WTC11 (cell line): ENCODE measurements at regions not wholly inside any gene's neighbourhood (a gene's known extent, or its start where the extent isn't known, plus 50 kb on each side); places are given as distances from the start of the nearest gene placed in this dataset.

Source experiments
- ATAC-seq: fragments of 200-7000 bp; cut with Tn5 transposase; 2 replicates; pipeline ENCODE4 v1.10.0; 2021; ENCODE audit warnings: mild to moderate bottlenecking, moderate library complexity
- CTCF ChIA-PET: fragments of 300-600 bp; sonication (Branson Sonifier 250); formaldehyde crosslinking; loops from one replicate; lab custom pipeline; 2021; ENCODE audit warnings: antibody characterized with exemption; lab: Charles Lee
- POLR2A ChIA-PET: fragments of 350-600 bp; sonication (Branson Sonifier 250); formaldehyde crosslinking; loops from one replicate; lab custom pipeline; 2021; ENCODE audit warnings: antibody characterized with exemption; lab: Charles Lee
- DNase-seq: peaks from one replicate; pipeline ENCODE4 v3.0.0; 2021; ENCODE audit warnings: low spot score
- H3K27ac Mint-ChIP-seq: 2 replicates; pipeline ENCODE4 v1.8.0; 2021; ENCODE audit warnings: mixed read lengths
- H3K27me3 Mint-ChIP-seq: 2 replicates; pipeline ENCODE4 v1.8.0; 2021; ENCODE audit warnings: low read depth, mild to moderate bottlenecking, moderate library complexity, mixed read lengths
- H3K36me3 Mint-ChIP-seq: 2 replicates; pipeline ENCODE4 v1.8.0; 2021; ENCODE audit warnings: mixed read lengths
- H3K4me1 Mint-ChIP-seq: 2 replicates; pipeline ENCODE4 v1.8.0; 2022; ENCODE audit warnings: mixed read lengths
- H3K4me3 Mint-ChIP-seq: 2 replicates; pipeline ENCODE4 v1.8.0; 2021; ENCODE audit warnings: mild to moderate bottlenecking, moderate library complexity, mixed read lengths
- H3K9me3 Mint-ChIP-seq: 2 replicates; pipeline ENCODE4 v1.8.0; 2021; ENCODE audit warnings: mixed read lengths
- ATF3 ChIP-seq: sonication (generic); formaldehyde crosslinking; conservative IDR thresholded peaks from 2 replicates; pipeline ENCODE4 v1.8.1; 2022; ENCODE audit warnings: mild to moderate bottlenecking, missing genetic modification reagents
- ELF4 ChIP-seq: sonication (generic); formaldehyde crosslinking; IDR thresholded peaks from 2 replicates; pipeline ENCODE4 v1.8.1; 2022; ENCODE audit warnings: low read depth, mild to moderate bottlenecking, moderate library complexity, missing genetic modification reagents
- EMX1 ChIP-seq: fragments of 250-450 bp; sonication (Bioruptor Pico); IDR thresholded peaks from 2 replicates; pipeline ENCODE4 v1.8.0; 2021; ENCODE audit warnings: mild to moderate bottlenecking
- FOXP4 ChIP-seq: sonication (generic); formaldehyde crosslinking; IDR thresholded peaks from 2 replicates; pipeline ENCODE4 v1.8.0; 2022; ENCODE audit warnings: mild to moderate bottlenecking, missing genetic modification reagents
- HMGXB4 ChIP-seq: sonication (generic); formaldehyde crosslinking; IDR thresholded peaks from 2 replicates; pipeline ENCODE4 v1.8.1; 2023; ENCODE audit warnings: mild to moderate bottlenecking, moderate library complexity, missing genetic modification reagents
- KAT7 ChIP-seq: sonication (generic); formaldehyde crosslinking; IDR thresholded peaks from 2 replicates; pipeline ENCODE4 v1.8.1; 2023; ENCODE audit warnings: missing genetic modification reagents, mild to moderate bottlenecking, borderline replicate concordance
- NR3C1 ChIP-seq: sonication (generic); formaldehyde crosslinking; conservative IDR thresholded peaks from 2 replicates; pipeline ENCODE4 v1.8.1; 2023; ENCODE audit warnings: low read depth, mild to moderate bottlenecking, missing genetic modification reagents
- PRDM15 ChIP-seq: sonication (generic); formaldehyde crosslinking; IDR thresholded peaks from 2 replicates; pipeline ENCODE4 v1.8.0; 2022; ENCODE audit warnings: missing genetic modification reagents
- PREB ChIP-seq: sonication (generic); formaldehyde crosslinking; IDR thresholded peaks from 2 replicates; pipeline ENCODE4 v1.8.1; 2022; ENCODE audit warnings: mild to moderate bottlenecking, missing genetic modification reagents, moderate library complexity, borderline replicate concordance
- RORB ChIP-seq: fragments of 250-450 bp; sonication (Bioruptor Pico); IDR thresholded peaks from 2 replicates; pipeline ENCODE4 v1.9.0; 2021; ENCODE audit warnings: mild to moderate bottlenecking
- SMAD4 ChIP-seq: sonication (generic); formaldehyde crosslinking; IDR thresholded peaks from 2 replicates; pipeline ENCODE4 v1.8.0; 2022; ENCODE audit warnings: mild to moderate bottlenecking, missing genetic modification reagents
- SP1 ChIP-seq: sonication (generic); formaldehyde crosslinking; conservative IDR thresholded peaks from 2 replicates; pipeline ENCODE4 v1.8.1; 2022; ENCODE audit warnings: missing genetic modification reagents
- ZBTB21 ChIP-seq: sonication (generic); formaldehyde crosslinking; IDR thresholded peaks from 2 replicates; pipeline ENCODE4 v1.8.1; 2023; ENCODE audit warnings: mild to moderate bottlenecking, missing genetic modification reagents, borderline replicate concordance
- ZBTB43 ChIP-seq: sonication (generic); formaldehyde crosslinking; IDR thresholded peaks from 2 replicates; pipeline ENCODE4 v1.8.1; 2023; ENCODE audit warnings: mild to moderate bottlenecking, missing genetic modification reagents
- ZNF138 ChIP-seq: sonication (generic); formaldehyde crosslinking; conservative IDR thresholded peaks from 2 replicates; pipeline ENCODE4 v1.8.1; 2022; ENCODE audit warnings: mild to moderate bottlenecking, moderate library complexity, missing genetic modification reagents
- ZNF423 ChIP-seq: fragments of 250-450 bp; sonication (Bioruptor Pico); IDR thresholded peaks from 2 replicates; pipeline ENCODE4 v2.1.2; 2022; ENCODE audit warnings: mild to moderate bottlenecking, moderate library complexity
- TF ChIP-seq, protein P1 (sequence below): fragments of 250-450 bp; sonication (Bioruptor Pico); IDR thresholded peaks from 2 replicates; pipeline ENCODE4 v1.9.0; 2021; ENCODE audit warnings: mild to moderate bottlenecking
- TF ChIP-seq, protein P2 (sequence below): sonication (generic); formaldehyde crosslinking; IDR thresholded peaks from 2 replicates; pipeline ENCODE4 v1.8.1; 2023; ENCODE audit warnings: mild to moderate bottlenecking, missing genetic modification reagents, moderate library complexity
- TF ChIP-seq, protein P3 (sequence below): sonication (generic); formaldehyde crosslinking; conservative IDR thresholded peaks from 2 replicates; pipeline ENCODE4 v1.8.1; 2023; ENCODE audit warnings: mild to moderate bottlenecking, low read depth, missing genetic modification reagents, moderate library complexity

DNA sequence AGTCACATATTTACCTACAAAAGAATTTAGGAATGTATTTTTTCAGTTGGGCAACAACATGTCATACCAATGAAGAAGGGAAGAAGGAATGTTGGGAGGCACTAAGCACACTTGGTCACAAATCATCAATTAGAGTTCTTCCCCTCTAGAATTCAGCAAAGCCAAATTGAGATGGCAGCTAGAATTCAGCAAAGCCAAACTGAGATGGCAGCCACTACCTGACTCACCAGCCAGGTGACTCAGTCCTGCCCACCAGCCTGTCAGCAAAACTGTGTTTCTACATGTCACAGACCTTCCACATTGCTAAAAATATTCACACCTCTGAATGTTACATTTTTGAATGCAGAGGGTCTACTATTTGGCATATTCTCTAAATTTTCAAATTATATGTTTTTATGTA, 63.2 kb upstream of the NOCT start:
- ChIA-PET POLR2A (no interaction called here), CTCF (no interaction called here)
- no peak for ATAC-seq
- Mint-ChIP-seq H3K4me1 (peaks cover 6% of the 10 kb centered on the region), H3K36me3 (no peaks in the 10 kb centered on the region), H3K9me3 (peaks cover 3% of the 10 kb centered on the region; the same call in 1 of the 2 replicates), H3K4me3 (no peak overlapping the region), H3K27me3 (no peaks in the 10 kb centered on the region), H3K27ac (no peak overlapping the region)
- TF ChIP-seq NR3C1 (CRISPR knock-in tag) (no peak), HMGXB4 (CRISPR knock-in tag) (no peak), ZNF138 (no peak), ATF3 (no peak), ZNF423 (CRISPR knock-in tag) (no peak), RORB (CRISPR knock-in tag) (no peak), SP1 (no peak), EMX1 (no peak), SMAD4 (no peak), FOXP4 (CRISPR knock-in tag) (no peak), KAT7 (CRISPR knock-in tag) (no peak), PRDM15 (no peak), ELF4 (CRISPR knock-in tag) (no peak), PREB (CRISPR knock-in tag) (no peak), ZBTB21 (no peak), ZBTB43 (CRISPR knock-in tag) (no peak)
- TF ChIP-seq, protein P1, sequence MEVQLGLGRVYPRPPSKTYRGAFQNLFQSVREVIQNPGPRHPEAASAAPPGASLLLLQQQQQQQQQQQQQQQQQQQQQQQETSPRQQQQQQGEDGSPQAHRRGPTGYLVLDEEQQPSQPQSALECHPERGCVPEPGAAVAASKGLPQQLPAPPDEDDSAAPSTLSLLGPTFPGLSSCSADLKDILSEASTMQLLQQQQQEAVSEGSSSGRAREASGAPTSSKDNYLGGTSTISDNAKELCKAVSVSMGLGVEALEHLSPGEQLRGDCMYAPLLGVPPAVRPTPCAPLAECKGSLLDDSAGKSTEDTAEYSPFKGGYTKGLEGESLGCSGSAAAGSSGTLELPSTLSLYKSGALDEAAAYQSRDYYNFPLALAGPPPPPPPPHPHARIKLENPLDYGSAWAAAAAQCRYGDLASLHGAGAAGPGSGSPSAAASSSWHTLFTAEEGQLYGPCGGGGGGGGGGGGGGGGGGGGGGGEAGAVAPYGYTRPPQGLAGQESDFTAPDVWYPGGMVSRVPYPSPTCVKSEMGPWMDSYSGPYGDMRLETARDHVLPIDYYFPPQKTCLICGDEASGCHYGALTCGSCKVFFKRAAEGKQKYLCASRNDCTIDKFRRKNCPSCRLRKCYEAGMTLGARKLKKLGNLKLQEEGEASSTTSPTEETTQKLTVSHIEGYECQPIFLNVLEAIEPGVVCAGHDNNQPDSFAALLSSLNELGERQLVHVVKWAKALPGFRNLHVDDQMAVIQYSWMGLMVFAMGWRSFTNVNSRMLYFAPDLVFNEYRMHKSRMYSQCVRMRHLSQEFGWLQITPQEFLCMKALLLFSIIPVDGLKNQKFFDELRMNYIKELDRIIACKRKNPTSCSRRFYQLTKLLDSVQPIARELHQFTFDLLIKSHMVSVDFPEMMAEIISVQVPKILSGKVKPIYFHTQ: no peak
- TF ChIP-seq, protein P2, sequence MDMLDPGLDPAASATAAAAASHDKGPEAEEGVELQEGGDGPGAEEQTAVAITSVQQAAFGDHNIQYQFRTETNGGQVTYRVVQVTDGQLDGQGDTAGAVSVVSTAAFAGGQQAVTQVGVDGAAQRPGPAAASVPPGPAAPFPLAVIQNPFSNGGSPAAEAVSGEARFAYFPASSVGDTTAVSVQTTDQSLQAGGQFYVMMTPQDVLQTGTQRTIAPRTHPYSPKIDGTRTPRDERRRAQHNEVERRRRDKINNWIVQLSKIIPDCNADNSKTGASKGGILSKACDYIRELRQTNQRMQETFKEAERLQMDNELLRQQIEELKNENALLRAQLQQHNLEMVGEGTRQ (CRISPR knock-in tag): no peak
- TF ChIP-seq, protein P3, sequence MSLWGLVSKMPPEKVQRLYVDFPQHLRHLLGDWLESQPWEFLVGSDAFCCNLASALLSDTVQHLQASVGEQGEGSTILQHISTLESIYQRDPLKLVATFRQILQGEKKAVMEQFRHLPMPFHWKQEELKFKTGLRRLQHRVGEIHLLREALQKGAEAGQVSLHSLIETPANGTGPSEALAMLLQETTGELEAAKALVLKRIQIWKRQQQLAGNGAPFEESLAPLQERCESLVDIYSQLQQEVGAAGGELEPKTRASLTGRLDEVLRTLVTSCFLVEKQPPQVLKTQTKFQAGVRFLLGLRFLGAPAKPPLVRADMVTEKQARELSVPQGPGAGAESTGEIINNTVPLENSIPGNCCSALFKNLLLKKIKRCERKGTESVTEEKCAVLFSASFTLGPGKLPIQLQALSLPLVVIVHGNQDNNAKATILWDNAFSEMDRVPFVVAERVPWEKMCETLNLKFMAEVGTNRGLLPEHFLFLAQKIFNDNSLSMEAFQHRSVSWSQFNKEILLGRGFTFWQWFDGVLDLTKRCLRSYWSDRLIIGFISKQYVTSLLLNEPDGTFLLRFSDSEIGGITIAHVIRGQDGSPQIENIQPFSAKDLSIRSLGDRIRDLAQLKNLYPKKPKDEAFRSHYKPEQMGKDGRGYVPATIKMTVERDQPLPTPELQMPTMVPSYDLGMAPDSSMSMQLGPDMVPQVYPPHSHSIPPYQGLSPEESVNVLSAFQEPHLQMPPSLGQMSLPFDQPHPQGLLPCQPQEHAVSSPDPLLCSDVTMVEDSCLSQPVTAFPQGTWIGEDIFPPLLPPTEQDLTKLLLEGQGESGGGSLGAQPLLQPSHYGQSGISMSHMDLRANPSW (CRISPR knock-in tag): no peak
- no peak for DNase-seq
